GM23248 (cell line): ENCODE measurements at regions not wholly inside any gene's neighbourhood (a gene's known extent, or its start where the extent isn't known, plus 50 kb on each side); places are given as distances from the start of the nearest gene placed in this dataset.

Experiments used
- EZH2 ChIP-seq: fragments of 200-600 bp; sonication (generic); IDR thresholded peaks from 2 replicates; pipeline ENCODE4 v1.6.1; 2018; ENCODE audit warnings: antibody characterized with exemption, mild to moderate bottlenecking; ENCODE audit not compliant: insufficient read depth, poor library complexity, severe bottlenecking
- EZH2phosphoT487 ChIP-seq: fragments of 200-600 bp; sonication (generic); IDR thresholded peaks from 2 replicates; pipeline ENCODE4 v1.6.1; 2018; ENCODE audit warnings: antibody characterized with exemption, moderate library complexity, mild to moderate bottlenecking, low read depth; ENCODE audit not compliant: insufficient read depth

DNA sequence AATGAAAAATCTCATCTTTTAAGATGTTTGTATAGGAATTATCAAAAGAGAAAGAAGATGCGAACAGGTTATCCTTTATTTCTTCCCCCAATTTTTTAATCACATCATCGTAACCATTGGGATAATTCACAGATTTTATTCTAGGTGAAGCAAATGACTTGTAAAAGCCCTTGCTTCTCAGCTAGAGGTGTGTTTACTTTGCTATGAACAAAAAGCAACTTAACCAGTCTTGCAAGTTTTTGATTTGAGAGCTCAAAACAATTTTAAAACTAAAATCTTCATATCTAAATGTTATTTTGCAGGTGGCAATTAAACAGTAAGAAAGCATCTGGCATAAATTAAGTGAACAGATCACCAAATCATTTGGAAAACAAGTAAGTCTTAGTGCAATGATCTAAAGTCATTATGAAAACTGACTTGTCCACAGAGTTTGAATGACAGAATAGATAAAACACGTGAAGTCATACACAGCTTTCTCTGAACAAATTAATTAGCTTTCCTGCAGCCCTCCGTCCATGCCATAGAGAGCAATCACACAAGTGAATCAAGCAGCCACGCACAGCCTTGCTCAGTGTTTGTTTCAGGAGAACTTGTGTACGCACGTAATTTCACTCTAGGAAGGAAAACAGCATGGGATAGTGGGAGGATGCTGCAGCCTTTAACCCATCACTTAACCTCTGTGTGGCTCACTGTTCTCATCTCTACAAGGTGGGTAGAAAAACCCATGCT lies 85.0 kb upstream of the ZNF800 start:
- TF ChIP-seq EZH2 (no peak), EZH2phosphoT487 (no peak)
